ENCODE measurements at regions not wholly inside any gene's neighbourhood (a gene's known extent, or its start where the extent isn't known, plus 50 kb on each side); places are given as distances from the start of the nearest gene placed in this dataset.

DNA sequence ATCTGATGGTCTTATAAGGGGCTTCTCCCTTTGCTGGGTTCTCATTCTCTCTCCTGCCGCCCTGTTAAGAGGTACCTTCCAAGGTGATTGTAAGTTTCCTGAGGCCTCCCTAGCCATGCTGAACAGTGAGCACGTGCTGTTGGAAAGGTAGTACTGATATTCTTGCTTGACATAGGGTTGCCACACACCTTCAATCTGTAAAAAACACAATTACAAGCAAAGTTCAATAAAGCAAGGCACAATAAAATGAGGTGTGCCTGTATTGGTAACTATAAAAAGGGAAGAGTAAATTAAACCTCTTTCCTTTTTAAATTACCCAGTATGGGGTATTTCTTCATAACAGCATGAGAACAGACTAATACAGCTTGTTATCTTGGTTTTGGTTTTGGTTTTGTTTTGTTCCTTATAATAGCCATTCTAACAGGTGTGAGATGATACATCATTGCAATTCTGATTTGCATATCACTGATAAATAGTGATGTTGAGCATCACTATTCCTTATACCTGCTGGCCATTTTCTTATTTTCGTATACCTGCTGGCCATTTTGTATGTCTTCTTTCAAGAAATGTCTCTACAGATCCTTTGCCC lies 164.9 kb upstream of the TRIM24 start:
- Histone ChIP-seq H2AFZ (ENCODE audit: insufficient read depth, low read depth, low read length, poor library complexity, severe bottlenecking) (peak overlapping the region; percentile 4), H4K20me1 (ENCODE audit: control insufficient read depth, insufficient read depth, low read length, poor library complexity, severe bottlenecking) (no peaks in the 10 kb centered on the region), H3K36me3 (replicated peaks in 1 of 2; ENCODE audit: control extremely low read depth in 1 of 2, control insufficient read depth in 1 of 2, extremely low read depth in 1 of 2, insufficient read depth in 2 of 2, low read length in 1 of 2) (no peaks in the 10 kb centered on the region), H3K9ac (ENCODE audit: low read length) (no peak overlapping the region), H3K9me3 (ENCODE audit: control extremely low read depth in 1 of 3, control insufficient read depth in 2 of 3, insufficient read depth in 1 of 3, low read length in 2 of 3) (peaks cover 0 to 5% (median under 1%) of the 10 kb centered on the region in 3 donors), H3K4me1 (ENCODE audit: control insufficient read depth in 2 of 2, insufficient read depth in 2 of 2, low read length in 2 of 2) (peaks cover 9 to 12% of the 10 kb centered on the region in 2 donors), H3K27me3 (replicated peaks in 1 of 4; ENCODE audit: control extremely low read depth in 1 of 4, control insufficient read depth in 3 of 4, insufficient read depth in 4 of 4, low read length in 3 of 4) (no peaks in the 10 kb centered on the region), H3K27ac (ENCODE audit: low read length in 2 of 2) (no peak overlapping the region), H3K4me3 (ENCODE audit: control extremely low read depth in 1 of 5, extremely low read depth in 1 of 5, insufficient read depth in 1 of 5, low read depth in 2 of 5, low read length in 4 of 5) (no peak overlapping the region), H3K4me2 (replicated peaks; ENCODE audit: low read depth, low read length, poor library complexity, severe bottlenecking) (peak overlapping the region; percentile 22), H3K79me2 (ENCODE audit: control insufficient read depth, insufficient read depth, low read length) (no peaks in the 10 kb centered on the region)
- CTCF ChIA-PET, result no interaction called here
- intact Hi-C loops (cut with micrococcal nuclease), result no loop called here
- Mint-ChIP-seq H3K27ac (no peak overlapping the region), H3K9me3 (ENCODE audit: insufficient read depth) (no peaks in the 10 kb centered on the region), H3K27me3 (no peaks in the 10 kb centered on the region), H3K4me1 (peaks cover 12% of the 10 kb centered on the region), H3K4me3 (no peak overlapping the region)
- 88% methylated on average over 1 of the region's 3 CpGs for WGBS (ENCODE audit: insufficient coverage)
- DNase-seq, result no peak
- no peak for TF ChIP-seq EZH2 (IDR thresholded peaks at IDR 0.05; ENCODE audit: borderline replicate concordance, insufficient read depth, low read depth, low read length, poor library complexity, severe bottlenecking)
- TF ChIP-seq, protein P1, sequence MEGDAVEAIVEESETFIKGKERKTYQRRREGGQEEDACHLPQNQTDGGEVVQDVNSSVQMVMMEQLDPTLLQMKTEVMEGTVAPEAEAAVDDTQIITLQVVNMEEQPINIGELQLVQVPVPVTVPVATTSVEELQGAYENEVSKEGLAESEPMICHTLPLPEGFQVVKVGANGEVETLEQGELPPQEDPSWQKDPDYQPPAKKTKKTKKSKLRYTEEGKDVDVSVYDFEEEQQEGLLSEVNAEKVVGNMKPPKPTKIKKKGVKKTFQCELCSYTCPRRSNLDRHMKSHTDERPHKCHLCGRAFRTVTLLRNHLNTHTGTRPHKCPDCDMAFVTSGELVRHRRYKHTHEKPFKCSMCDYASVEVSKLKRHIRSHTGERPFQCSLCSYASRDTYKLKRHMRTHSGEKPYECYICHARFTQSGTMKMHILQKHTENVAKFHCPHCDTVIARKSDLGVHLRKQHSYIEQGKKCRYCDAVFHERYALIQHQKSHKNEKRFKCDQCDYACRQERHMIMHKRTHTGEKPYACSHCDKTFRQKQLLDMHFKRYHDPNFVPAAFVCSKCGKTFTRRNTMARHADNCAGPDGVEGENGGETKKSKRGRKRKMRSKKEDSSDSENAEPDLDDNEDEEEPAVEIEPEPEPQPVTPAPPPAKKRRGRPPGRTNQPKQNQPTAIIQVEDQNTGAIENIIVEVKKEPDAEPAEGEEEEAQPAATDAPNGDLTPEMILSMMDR (IDR thresholded peaks at IDR 0.05), result no peak
- no peak for ATAC-seq (ENCODE audit: low read depth)
- POLR2A ChIA-PET, result no interaction called here

DNA sequence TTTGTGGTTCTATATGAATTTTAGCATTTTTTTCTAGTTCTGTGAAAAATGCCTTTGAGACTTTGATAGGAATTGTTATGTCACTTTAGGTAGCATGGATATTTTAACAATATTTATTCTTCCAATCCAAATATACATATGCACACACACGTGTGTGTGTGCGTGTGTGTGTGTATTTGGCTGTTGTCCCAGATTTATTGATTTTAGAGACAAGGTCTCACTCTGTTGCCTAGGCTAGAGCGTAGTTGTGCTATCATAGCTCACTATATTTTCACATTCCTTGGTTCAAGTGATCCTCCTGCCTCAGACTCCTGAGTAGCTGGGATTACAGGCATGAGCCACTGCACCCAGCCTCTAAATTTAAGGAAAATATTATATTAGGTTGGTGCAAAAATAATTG lies 162.5 kb upstream of the TRIM24 start:
- whole genome bisulfite sequencing (ENCODE audit: insufficient coverage), result no CpG with 5 or more reads among the region's 3 CpGs
- POLR2A ChIA-PET, result no interaction called here
- Histone ChIP-seq H2AFZ (ENCODE audit: insufficient read depth, low read depth, low read length, poor library complexity, severe bottlenecking) (no peak overlapping the region), H3K4me2 (replicated peaks; ENCODE audit: low read depth, low read length, poor library complexity, severe bottlenecking) (no peak overlapping the region), H3K79me2 (ENCODE audit: control insufficient read depth, insufficient read depth, low read length) (no peaks in the 10 kb centered on the region), H3K27ac (ENCODE audit: low read length in 2 of 2) (no peak overlapping the region), H3K9me3 (ENCODE audit: control extremely low read depth in 1 of 3, control insufficient read depth in 2 of 3, insufficient read depth in 1 of 3, low read length in 2 of 3) (no peaks in the 10 kb centered on the region), H3K4me1 (ENCODE audit: control insufficient read depth in 2 of 2, insufficient read depth in 2 of 2, low read length in 2 of 2) (peaks cover 9 to 12% of the 10 kb centered on the region in 2 donors), H3K9ac (ENCODE audit: low read length) (no peak overlapping the region), H3K36me3 (replicated peaks in 1 of 2; ENCODE audit: control extremely low read depth in 1 of 2, control insufficient read depth in 1 of 2, extremely low read depth in 1 of 2, insufficient read depth in 2 of 2, low read length in 1 of 2) (no peaks in the 10 kb centered on the region), H4K20me1 (ENCODE audit: control insufficient read depth, insufficient read depth, low read length, poor library complexity, severe bottlenecking) (no peaks in the 10 kb centered on the region), H3K27me3 (replicated peaks in 1 of 4; ENCODE audit: control extremely low read depth in 1 of 4, control insufficient read depth in 3 of 4, insufficient read depth in 4 of 4, low read length in 3 of 4) (no peaks in the 10 kb centered on the region), H3K4me3 (ENCODE audit: control extremely low read depth in 1 of 5, extremely low read depth in 1 of 5, insufficient read depth in 1 of 5, low read depth in 2 of 5, low read length in 4 of 5) (no peak overlapping the region)
- DNase-seq (no peak), ATAC-seq (ENCODE audit: low read depth) (no peak)
- CTCF ChIA-PET, result no interaction called here
- Mint-ChIP-seq H3K4me1 (peaks cover 12% of the 10 kb centered on the region), H3K4me3 (no peak overlapping the region), H3K27me3 (no peaks in the 10 kb centered on the region), H3K9me3 (ENCODE audit: insufficient read depth) (no peaks in the 10 kb centered on the region), H3K27ac (no peak overlapping the region)
- intact Hi-C loops (cut with micrococcal nuclease), result no loop called here
- no peak for TF ChIP-seq EZH2 (IDR thresholded peaks at IDR 0.05; ENCODE audit: borderline replicate concordance, insufficient read depth, low read depth, low read length, poor library complexity, severe bottlenecking)
- TF ChIP-seq, protein P1 (IDR thresholded peaks at IDR 0.05), result no peak
